ENCODE measurements at regions not wholly inside any gene's neighbourhood (a gene's known extent, or its start where the extent isn't known, plus 50 kb on each side); places are given as distances from the start of the nearest gene placed in this dataset.

GRCh38 chr2:145617906-145618305, 1098.0 kb upstream of the ZEB2 start:
- no peak overlapping the region for H3K27ac ChIP-seq (ENCODE audit: extremely low read depth, low read depth, low read length)
- no peaks in the 10 kb centered on the region for H3K36me3 ChIP-seq (ENCODE audit: control insufficient read depth in 2 of 2, insufficient read depth in 1 of 2, low read length in 2 of 2)
- H3K9me3 ChIP-seq (ENCODE audit: control insufficient read depth, insufficient read depth, low read depth, low read length): no peaks in the 10 kb centered on the region
- ChIA-PET POLR2A (no interaction called here), CTCF (no interaction called here)
- no peak overlapping the region for H3K4me3 ChIP-seq (ENCODE audit: low read depth, low read length)
- TF ChIP-seq CTCF (tag by site-specific recombination; IDR thresholded peaks at IDR 0.05) (no peak), ZBTB17 (tag by site-specific recombination; IDR thresholded peaks at IDR 0.05) (no peak), ZNF585B (tag by site-specific recombination; IDR thresholded peaks at IDR 0.05) (no peak), ZNF23 (tag by site-specific recombination; IDR thresholded peaks at IDR 0.05; ENCODE audit: borderline replicate concordance) (no peak), ZNF175 (tag by site-specific recombination; IDR thresholded peaks at IDR 0.05) (no peak), ZNF16 (tag by site-specific recombination; IDR thresholded peaks at IDR 0.05; ENCODE audit: low read depth) (no peak), ZNF701 (tag by site-specific recombination; IDR thresholded peaks at IDR 0.05) (no peak), ZNF529 (tag by site-specific recombination; IDR thresholded peaks at IDR 0.05; ENCODE audit: insufficient replicate concordance) (no peak), ZNF639 (tag by site-specific recombination; IDR thresholded peaks at IDR 0.05) (no peak), ZNF114 (tag by site-specific recombination; IDR thresholded peaks at IDR 0.05) (no peak), ZNF184 (tag by site-specific recombination; IDR thresholded peaks at IDR 0.05) (no peak), ZNF521 (tag by site-specific recombination; IDR thresholded peaks at IDR 0.05) (no peak), KLF8 (tag by site-specific recombination; IDR thresholded peaks at IDR 0.05) (no peak)
- no peaks in the 10 kb centered on the region for H3K4me1 ChIP-seq (ENCODE audit: control insufficient read depth, insufficient read depth, low read length)

- H3K4me3 ChIP-seq (ENCODE audit: low read depth, low read length): no peak overlapping the region
- ChIA-PET POLR2A (no interaction called here), CTCF (no interaction called here)
- H3K27ac ChIP-seq (ENCODE audit: extremely low read depth, low read depth, low read length): no peak overlapping the region
- no peaks in the 10 kb centered on the region for H3K9me3 ChIP-seq (ENCODE audit: control insufficient read depth, insufficient read depth, low read depth, low read length)
- H3K36me3 ChIP-seq (ENCODE audit: control insufficient read depth in 2 of 2, insufficient read depth in 1 of 2, low read length in 2 of 2): no peaks in the 10 kb centered on the region
- no peaks in the 10 kb centered on the region for H3K4me1 ChIP-seq (ENCODE audit: control insufficient read depth, insufficient read depth, low read length)
- TF ChIP-seq ZNF513 (tag by site-specific recombination; IDR thresholded peaks at IDR 0.05) (no peak), ZNF645 (tag by site-specific recombination; IDR thresholded peaks at IDR 0.05) (no peak), ZNF416 (tag by site-specific recombination; IDR thresholded peaks at IDR 0.05) (no peak), ZNF2 (tag by site-specific recombination; IDR thresholded peaks at IDR 0.05) (no peak), ZNF10 (tag by site-specific recombination; IDR thresholded peaks at IDR 0.05) (no peak), ZNF529 (tag by site-specific recombination; IDR thresholded peaks at IDR 0.05; ENCODE audit: insufficient replicate concordance) (no peak), PATZ1 (tag by site-specific recombination; IDR thresholded peaks at IDR 0.05) (no peak), ZNF37A (tag by site-specific recombination; IDR thresholded peaks at IDR 0.05) (no peak), ZNF354C (tag by site-specific recombination; IDR thresholded peaks at IDR 0.05; ENCODE audit: borderline replicate concordance, low read depth) (no peak), GLIS1 (tag by site-specific recombination; IDR thresholded peaks at IDR 0.05) (no peak), BCL11B (tag by site-specific recombination; IDR thresholded peaks at IDR 0.05; ENCODE audit: low read depth) (no peak), ZNF394 (tag by site-specific recombination; IDR thresholded peaks at IDR 0.05; ENCODE audit: borderline replicate concordance) (no peak), ZNF560 (tag by site-specific recombination; IDR thresholded peaks at IDR 0.05; ENCODE audit: borderline replicate concordance) (no peak), ZBTB6 (tag by site-specific recombination; IDR thresholded peaks at IDR 0.05) (no peak), ZNF350 (tag by site-specific recombination; IDR thresholded peaks at IDR 0.05) (no peak)
These were observed 1097.5 kb upstream of the ZEB2 start for GRCh38 chr2:145617420-145617819.

Measured in HEK293 (cell line).